Thoracic aorta (tissue), 2 donors: ENCODE measurements at regions not wholly inside any gene's neighbourhood (a gene's known extent, or its start where the extent isn't known, plus 50 kb on each side); places are given as distances from the start of the nearest gene placed in this dataset.

ENCODE experiments used
- ATAC-seq: fragments of 150-250 bp; one replicate; pipeline ENCODE4 v1.8.0; 2017; ENCODE audit warnings: low read depth; ENCODE audit not compliant: insufficient number of reproducible peaks, low FRiP score
- DNase-seq: peaks from one replicate; pipeline ENCODE4 v3.0.0-alpha.2; 2020; ENCODE audit warnings: low spot score
- H3K27ac ChIP-seq, 2 donors: fragments of 200-600 bp; sonication (generic); 1 replicate in 1 of 2; 2 replicates in 1 of 2; pipeline ENCODE4 v1.5.1; 2016; ENCODE audit warnings: mild to moderate bottlenecking in 2 of 2, moderate library complexity in 2 of 2
- H3K27me3 ChIP-seq: fragments of 200-600 bp; sonication (generic); replicated peaks from 2 replicates; pipeline ENCODE4 v1.6.0; 2016; ENCODE audit warnings: mild to moderate bottlenecking; ENCODE audit not compliant: insufficient read depth
- H3K36me3 ChIP-seq: fragments of 200-600 bp; sonication (generic); one replicate; pipeline ENCODE4 v1.5.1; 2016
- H3K4me1 ChIP-seq, 2 donors: fragments of 200-600 bp; sonication (generic); 1 replicate in 1 of 2; 2 replicates in 1 of 2; pipeline versions ENCODE4 v1.5.1 to v1.6.0; 2016; ENCODE audit warnings: low read depth in 2 of 2, mild to moderate bottlenecking in 1 of 2; ENCODE audit not compliant: control insufficient read depth in 1 of 2
- H3K4me3 ChIP-seq: fragments of 200-600 bp; sonication (generic); 2 replicates; pipeline ENCODE4 v1.5.1; 2016; ENCODE audit warnings: mild to moderate bottlenecking
- H3K9me3 ChIP-seq: fragments of 200-600 bp; sonication (generic); 2 replicates; pipeline ENCODE4 v1.5.1; 2016
- CTCF ChIP-seq: fragments of 200-600 bp; sonication (generic); IDR thresholded peaks from one replicate; pipeline ENCODE4 v1.5.1; 2019; ENCODE audit warnings: antibody characterized with exemption

DNA sequence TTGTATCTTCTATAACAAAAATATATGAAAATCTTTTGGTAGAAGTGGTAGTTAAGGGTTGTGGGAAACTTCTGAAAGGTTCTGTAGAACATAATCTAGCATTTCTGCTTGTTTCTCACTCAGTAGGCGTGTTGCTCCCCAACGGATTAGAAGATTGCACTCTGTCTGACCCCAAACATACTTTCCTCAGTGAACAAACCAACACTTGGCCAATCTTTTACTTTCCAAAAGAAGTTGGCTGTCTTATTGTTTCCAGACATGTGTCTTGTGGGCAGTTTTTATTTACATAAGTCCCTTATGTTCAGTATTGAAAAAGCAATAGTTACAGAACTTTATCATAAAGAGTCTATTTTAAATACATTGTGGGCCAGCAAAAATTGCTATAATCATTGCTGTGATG is 312.8 kb upstream of the EPHA5 start:
- H3K4me1 ChIP-seq = no peaks in the 10 kb centered on the region
- H3K27me3 ChIP-seq = no peaks in the 10 kb centered on the region
- DNase-seq (no peak), ATAC-seq (no peak)
- TF ChIP-seq CTCF = no peak
- no peak overlapping the region for H3K4me3 ChIP-seq
- no peaks in the 10 kb centered on the region for H3K9me3 ChIP-seq
- H3K36me3 ChIP-seq = no peaks in the 10 kb centered on the region
- H3K27ac ChIP-seq = no peak overlapping the region

GRCh38 chr4:65976287-65976686 is 306.0 kb upstream of the EPHA5 start:
- ATAC-seq = no peak
- Histone ChIP-seq H3K9me3 (no peaks in the 10 kb centered on the region), H3K36me3 (no peaks in the 10 kb centered on the region), H3K27me3 (no peaks in the 10 kb centered on the region), H3K27ac (no peak overlapping the region), H3K4me3 (no peak overlapping the region), H3K4me1 (no peaks in the 10 kb centered on the region)
- no peak for TF ChIP-seq CTCF
- no peak for DNase-seq

- ATAC-seq (no peak), DNase-seq (no peak)
- Histone ChIP-seq H3K9me3 (no peaks in the 10 kb centered on the region), H3K27ac (no peak overlapping the region), H3K36me3 (no peaks in the 10 kb centered on the region), H3K4me3 (no peak overlapping the region), H3K4me1 (no peaks in the 10 kb centered on the region), H3K27me3 (no peaks in the 10 kb centered on the region)
- TF ChIP-seq CTCF = no peak
These were observed 302.9 kb upstream of the EPHA5 start for GRCh38 chr4:65973186-65973585.

DNA sequence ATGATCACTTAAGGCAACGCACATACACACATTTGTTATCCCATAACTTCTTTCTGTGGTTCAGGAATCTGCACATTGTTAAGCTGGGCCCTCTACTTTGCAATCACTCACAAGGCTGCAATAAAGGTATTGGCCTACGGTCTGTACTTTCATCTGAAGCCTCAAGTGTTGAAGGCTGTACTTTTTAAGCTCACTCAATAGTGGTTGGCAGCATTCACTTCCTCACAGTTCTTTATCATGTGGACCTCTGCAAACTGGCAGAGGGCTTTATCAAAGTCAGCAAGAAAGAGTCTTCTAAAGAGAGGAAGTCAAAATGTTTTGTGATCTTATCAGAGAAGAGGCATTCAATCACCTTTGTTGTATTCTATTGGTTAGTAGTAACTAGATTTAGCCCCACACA is 301.4 kb upstream of the EPHA5 start:
- H3K27ac ChIP-seq = no peak overlapping the region
- no peaks in the 10 kb centered on the region for H3K36me3 ChIP-seq
- no peak for DNase-seq
- no peaks in the 10 kb centered on the region for H3K4me1 ChIP-seq
- H3K4me3 ChIP-seq = no peak overlapping the region
- H3K9me3 ChIP-seq = no peaks in the 10 kb centered on the region
- no peaks in the 10 kb centered on the region for H3K27me3 ChIP-seq
- no peak for ATAC-seq
- TF ChIP-seq CTCF = no peak

DNA sequence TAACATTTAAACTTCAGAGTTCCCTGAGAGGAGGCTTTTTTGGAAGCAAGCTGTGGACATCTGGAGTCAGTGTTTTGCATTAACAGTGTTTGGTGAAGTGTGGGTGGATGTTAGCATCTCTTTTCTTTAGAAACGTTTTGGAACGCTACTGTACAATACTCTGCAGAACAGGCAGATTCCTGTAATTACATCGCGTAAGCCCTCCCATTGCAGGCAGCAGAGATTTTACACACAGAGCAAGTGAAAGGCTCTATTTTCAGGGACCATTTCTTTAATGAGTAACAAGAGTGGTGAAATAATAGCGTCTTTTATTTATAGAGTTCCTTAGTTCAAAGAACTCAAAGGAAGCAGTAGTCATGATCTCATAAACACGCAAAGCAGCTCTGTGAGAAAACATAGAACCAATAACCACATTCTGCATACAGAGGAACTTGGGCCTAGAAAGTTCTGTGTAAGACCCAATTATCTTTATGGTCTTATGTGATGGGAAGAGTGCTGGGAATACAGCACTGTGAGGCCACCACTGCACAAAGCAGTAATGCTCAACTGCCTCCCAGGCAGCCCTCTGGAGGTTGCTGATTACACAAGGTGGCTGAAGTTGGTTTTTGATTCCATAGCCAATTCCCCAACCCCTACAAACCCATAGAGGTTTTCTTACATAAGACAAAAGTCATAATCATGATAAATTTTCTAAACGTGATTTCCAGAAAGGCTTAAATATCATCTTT is 298.7 kb upstream of the EPHA5 start:
- Histone ChIP-seq H3K27ac (no peak overlapping the region), H3K4me1 (no peaks in the 10 kb centered on the region), H3K4me3 (no peak overlapping the region), H3K36me3 (no peaks in the 10 kb centered on the region), H3K27me3 (no peaks in the 10 kb centered on the region), H3K9me3 (no peaks in the 10 kb centered on the region)
- no peak for ATAC-seq
- TF ChIP-seq CTCF = no peak
- no peak for DNase-seq
